Aorta (tissue), 5 donors: ENCODE measurements at regions not wholly inside any gene's neighbourhood (a gene's known extent, or its start where the extent isn't known, plus 50 kb on each side); places are given as distances from the start of the nearest gene placed in this dataset.
"Not testable (repeated sequence)": the region's sequence is repeated elsewhere in the genome, so short reads cannot be mapped to it uniquely, and the experiment has no call there.

ENCODE experiments used
- ATAC-seq: fragments of 200-7000 bp; cut with Tn5 transposase; one replicate; pipeline ENCODE4 v1.9.1; 2022; ENCODE audit warnings: moderate library complexity; ENCODE audit not compliant: low FRiP score
- DNase-seq, 2 donors: peaks; one replicate each; pipeline ENCODE4 v3.0.0-alpha.2; 2020
- H3K27ac ChIP-seq, 2 donors: one replicate each; pipeline ENCODE4 v1.5.1; 2013; ENCODE audit warnings: low read length in 2 of 2, mild to moderate bottlenecking in 2 of 2, moderate library complexity in 2 of 2, control low read depth in 1 of 2, inconsistent platforms in 1 of 2, low read depth in 1 of 2
- H3K27me3 ChIP-seq, 2 donors: one replicate each; pipeline ENCODE4 v1.6.1; 2013; ENCODE audit warnings: control low read depth in 1 of 2, low read length in 1 of 2, mild to moderate bottlenecking in 1 of 2, moderate library complexity in 1 of 2; ENCODE audit not compliant: insufficient read depth in 2 of 2, control insufficient read depth in 1 of 2
- H3K36me3 ChIP-seq, 2 donors: one replicate each; pipeline ENCODE4 v1.6.1; 2013; ENCODE audit warnings: control low read depth in 1 of 2, low read length in 1 of 2, mild to moderate bottlenecking in 1 of 2; ENCODE audit not compliant: insufficient read depth in 2 of 2, control insufficient read depth in 1 of 2
- H3K4me1 ChIP-seq, 2 donors: one replicate each; pipeline ENCODE4 v1.6.1; 2013; ENCODE audit warnings: low read length in 2 of 2, control low read depth in 1 of 2, mild to moderate bottlenecking in 1 of 2, moderate library complexity in 1 of 2; ENCODE audit not compliant: insufficient read depth in 2 of 2, control insufficient read depth in 1 of 2
- H3K4me3 ChIP-seq, 2 donors: one replicate each; pipeline ENCODE4 v1.5.1; 2013; ENCODE audit warnings: low read length in 2 of 2, control low read depth in 1 of 2, mild to moderate bottlenecking in 1 of 2
- H3K9me3 ChIP-seq: one replicate; pipeline ENCODE4 v1.6.1; 2013; ENCODE audit warnings: mild to moderate bottlenecking, low read length; ENCODE audit not compliant: control insufficient read depth
- WGBS, 2 donors: extraction: QIAGEN DNeasy Blood & Tissue Kit; methylation state at CpG; one replicate each; pipeline ENCODE4 v1.1.7; 2013; 5-methylcytosine and 5-hydroxymethylcytosine counted together
- intact Hi-C, 2 donors: fragments of 100-400 bp; cut with DNase I; formaldehyde crosslinking; loops; one replicate each; pipeline versions ENCODE4 v1.14.2 to v1.15.0; 2022
- donor health status: healthy with polysubstance abuse.
- donor health status: Bipolar disorder and iron deficiency.
- donor health status: DM: no; HTN: no; CAD: no.
- donor health status: DM: no; HTN: no; CAD: no.
- donor health status: DM: yes; HTN: yes; CAD: no.

- H3K4me3 ChIP-seq: peak overlapping the region in 1 of 2 donors; percentile 48
- ATAC-seq (no peak), DNase-seq (peak in 1 of 2 donors; percentile 54)
- intact Hi-C loops: no loop called here
- H3K9me3 ChIP-seq: no peaks in the 10 kb centered on the region
- no peaks in the 10 kb centered on the region for H3K36me3 ChIP-seq
- H3K27me3 ChIP-seq: no peaks in the 10 kb centered on the region
- peak overlapping the region; percentile 36 to 43 for H3K27ac ChIP-seq
- WGBS, 2 donors: 31 to 32% methylated on average over 6 of the region's 6 CpGs
- no peaks in the 10 kb centered on the region for H3K4me1 ChIP-seq
Observed at GRCh38 chr5:82466986-82467561, 188.9 kb upstream of the RPS23 start.

- no peaks in the 10 kb centered on the region for H3K9me3 ChIP-seq
- H3K27ac ChIP-seq: no peak overlapping the region
- ATAC-seq (no peak), DNase-seq (no peak)
- no peaks in the 10 kb centered on the region for H3K36me3 ChIP-seq
- H3K4me3 ChIP-seq: no peak overlapping the region
- no peaks in the 10 kb centered on the region for H3K27me3 ChIP-seq
- intact Hi-C loops: no loop called here
- H3K4me1 ChIP-seq: no peaks in the 10 kb centered on the region
- WGBS, 2 donors: 93 to 97% methylated on average over 3 of the region's 3 CpGs
Observed at GRCh38 chr5:82465235-82465634, 187.1 kb upstream of the RPS23 start.

- 97 to 98% methylated on average over 6 of the region's 6 CpGs for WGBS, 2 donors
- ATAC-seq (no peak), DNase-seq (no peak)
- Histone ChIP-seq H3K36me3 (no peaks in the 10 kb centered on the region), H3K4me1 (no peaks in the 10 kb centered on the region), H3K27ac (no peak overlapping the region), H3K27me3 (no peaks in the 10 kb centered on the region), H3K9me3 (no peaks in the 10 kb centered on the region), H3K4me3 (no peak overlapping the region)
- intact Hi-C loops: no loop called here
Observed at GRCh38 chr5:82459626-82460025, 181.5 kb upstream of the RPS23 start.

GRCh38 chr5:82455317-82455716, 177.2 kb upstream of the RPS23 start:
- H3K36me3 ChIP-seq, H3K4me1 ChIP-seq, H3K27me3 ChIP-seq, H3K4me3 ChIP-seq, DNase-seq, ATAC-seq, H3K27ac ChIP-seq, intact Hi-C loops, H3K9me3 ChIP-seq: not testable (repeated sequence)
- 95 to 98% methylated on average over 4 of the region's 4 CpGs for WGBS, 2 donors

GRCh38 chr5:82448374-82448773, 170.2 kb upstream of the RPS23 start:
- ATAC-seq: no peak
- H3K36me3 ChIP-seq: no peaks in the 10 kb centered on the region
- DNase-seq: no peak
- no peaks in the 10 kb centered on the region for H3K27me3 ChIP-seq
- intact Hi-C loops: no loop called here
- WGBS, 2 donors: 52% methylated on average over 2 of the region's 2 CpGs
- no peak overlapping the region for H3K4me3 ChIP-seq
- peaks cover 6 to 19% of the 10 kb centered on the region in 2 donors for H3K4me1 ChIP-seq
- no peak overlapping the region for H3K27ac ChIP-seq
- H3K9me3 ChIP-seq: no peaks in the 10 kb centered on the region

GRCh38 chr5:82447913-82448312, 169.8 kb upstream of the RPS23 start:
- ATAC-seq (no peak), DNase-seq (no peak)
- Histone ChIP-seq H3K4me3 (no peak overlapping the region), H3K36me3 (no peaks in the 10 kb centered on the region), H3K27ac (no peak overlapping the region), H3K27me3 (no peaks in the 10 kb centered on the region), H3K9me3 (no peaks in the 10 kb centered on the region), H3K4me1 (peaks cover 6 to 19% of the 10 kb centered on the region in 2 donors)
- intact Hi-C loops: no loop called here
- WGBS, 2 donors: 79 to 89% methylated on average over 7 of the region's 7 CpGs

GRCh38 chr5:82446809-82447208, 168.7 kb upstream of the RPS23 start:
- ATAC-seq: peak; percentile 50

GRCh38 chr5:82445726-82446335, 167.7 kb upstream of the RPS23 start:
- no peaks in the 10 kb centered on the region for H3K36me3 ChIP-seq
- H3K9me3 ChIP-seq: no peaks in the 10 kb centered on the region
- H3K4me1 ChIP-seq: peaks cover 6 to 19% of the 10 kb centered on the region in 2 donors
- WGBS, 2 donors: 65 to 67% methylated on average over 3 of the region's 3 CpGs
- H3K27me3 ChIP-seq: no peaks in the 10 kb centered on the region
- ATAC-seq: no peak
- H3K4me3 ChIP-seq: no peak overlapping the region
- no peak overlapping the region for H3K27ac ChIP-seq
- DNase-seq: no peak
- intact Hi-C loops: no loop called here

More at GRCh38 chr5:82446809-82447208, 168.7 kb upstream of the RPS23 start:
- Histone ChIP-seq H3K4me3 (no peak overlapping the region), H3K27me3 (no peaks in the 10 kb centered on the region), H3K9me3 (no peaks in the 10 kb centered on the region), H3K27ac (no peak overlapping the region), H3K4me1 (peaks cover 6 to 19% of the 10 kb centered on the region in 2 donors), H3K36me3 (no peaks in the 10 kb centered on the region)
- intact Hi-C loops: no loop called here
- DNase-seq: no peak

- WGBS, 2 donors: 66 to 76% methylated on average over 4 of the region's 4 CpGs
- DNase-seq: no peak
- ATAC-seq: no peak
Observed at GRCh38 chr5:82439750-82440445, 161.7 kb upstream of the RPS23 start.

More at GRCh38 chr5:82439750-82440445, 161.7 kb upstream of the RPS23 start:
- H3K4me1 ChIP-seq: peaks cover 0 to 7% of the 10 kb centered on the region in 2 donors
- no peak overlapping the region for H3K4me3 ChIP-seq
- H3K27me3 ChIP-seq: no peaks in the 10 kb centered on the region
- no peak overlapping the region for H3K27ac ChIP-seq
- no peaks in the 10 kb centered on the region for H3K9me3 ChIP-seq
- intact Hi-C loops: no loop called here
- H3K36me3 ChIP-seq: no peaks in the 10 kb centered on the region
